Lower lobe of right lung (tissue), 2 donors: ENCODE measurements at regions not wholly inside any gene's neighbourhood (a gene's known extent, or its start where the extent isn't known, plus 50 kb on each side); places are given as distances from the start of the nearest gene placed in this dataset.

Experiments used
- ATAC-seq, 2 donors: fragments of 200-7000 bp; cut with Tn5 transposase; one replicate each; pipeline ENCODE4 v1.9.1; 2020 to 2022; ENCODE audit warnings: mild to moderate bottlenecking in 2 of 2, moderate library complexity in 2 of 2
- DNase-seq: peaks from one replicate; pipeline ENCODE4 v3.0.0-alpha.2; 2020
- H3K27ac ChIP-seq: fragments of 200-600 bp; one replicate; pipeline ENCODE4 v1.8.0; 2022
- H3K27me3 ChIP-seq: fragments of 200-600 bp; one replicate; pipeline ENCODE4 v1.8.0; 2022; ENCODE audit warnings: low read depth
- H3K36me3 ChIP-seq: fragments of 200-600 bp; one replicate; pipeline ENCODE4 v1.8.0; 2022; ENCODE audit warnings: mild to moderate bottlenecking
- H3K4me1 ChIP-seq: fragments of 200-600 bp; one replicate; pipeline ENCODE4 v1.8.0; 2022
- H3K4me3 ChIP-seq: fragments of 200-600 bp; one replicate; pipeline ENCODE4 v1.8.0; 2022; ENCODE audit warnings: mild to moderate bottlenecking
- H3K9me3 ChIP-seq: fragments of 200-600 bp; one replicate; pipeline ENCODE4 v1.8.0; 2022
- intact Hi-C: fragments of 100-400 bp; cut with DNase I; formaldehyde crosslinking; loops from one replicate; pipeline ENCODE4 v1.11.0; 2022
- TF ChIP-seq, protein P1 (sequence below): fragments of 200-600 bp; IDR thresholded peaks from one replicate; pipeline ENCODE4 v1.8.0; 2022; ENCODE audit warnings: antibody characterized with exemption, mild to moderate bottlenecking
- donor health status: DM: no; HTN: yes; CAD: no; lungs with severe emphysema.

DNA sequence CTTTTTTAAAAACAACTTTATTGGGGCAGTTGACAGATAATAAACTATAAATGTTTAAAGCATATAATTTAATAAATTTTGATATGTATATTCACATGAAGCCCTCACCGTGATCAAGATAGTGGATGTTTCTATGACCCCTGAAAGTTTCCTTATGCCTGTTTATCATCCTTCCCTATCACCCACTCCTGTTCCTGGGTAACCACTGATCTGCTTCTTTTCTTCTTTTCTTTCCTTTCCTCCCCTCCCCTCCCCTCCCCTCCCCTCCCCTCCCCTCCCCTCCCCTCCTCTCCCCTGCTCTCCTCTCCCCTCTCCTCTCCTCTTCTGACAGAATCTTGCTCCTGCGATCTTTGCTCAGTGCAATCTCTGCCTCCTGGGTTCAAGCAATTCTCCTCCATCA, 193.7 kb upstream of the CDH13 start:
- ATAC-seq, result no peak
- H3K4me1 ChIP-seq, result no peaks in the 10 kb centered on the region
- H3K36me3 ChIP-seq, result no peaks in the 10 kb centered on the region
- DNase-seq, result no peak
- no peak overlapping the region for H3K4me3 ChIP-seq
- H3K27me3 ChIP-seq, result no peaks in the 10 kb centered on the region
- intact Hi-C loops, result no loop called here
- H3K9me3 ChIP-seq, result no peaks in the 10 kb centered on the region
- H3K27ac ChIP-seq, result no peak overlapping the region
- TF ChIP-seq, protein P1, sequence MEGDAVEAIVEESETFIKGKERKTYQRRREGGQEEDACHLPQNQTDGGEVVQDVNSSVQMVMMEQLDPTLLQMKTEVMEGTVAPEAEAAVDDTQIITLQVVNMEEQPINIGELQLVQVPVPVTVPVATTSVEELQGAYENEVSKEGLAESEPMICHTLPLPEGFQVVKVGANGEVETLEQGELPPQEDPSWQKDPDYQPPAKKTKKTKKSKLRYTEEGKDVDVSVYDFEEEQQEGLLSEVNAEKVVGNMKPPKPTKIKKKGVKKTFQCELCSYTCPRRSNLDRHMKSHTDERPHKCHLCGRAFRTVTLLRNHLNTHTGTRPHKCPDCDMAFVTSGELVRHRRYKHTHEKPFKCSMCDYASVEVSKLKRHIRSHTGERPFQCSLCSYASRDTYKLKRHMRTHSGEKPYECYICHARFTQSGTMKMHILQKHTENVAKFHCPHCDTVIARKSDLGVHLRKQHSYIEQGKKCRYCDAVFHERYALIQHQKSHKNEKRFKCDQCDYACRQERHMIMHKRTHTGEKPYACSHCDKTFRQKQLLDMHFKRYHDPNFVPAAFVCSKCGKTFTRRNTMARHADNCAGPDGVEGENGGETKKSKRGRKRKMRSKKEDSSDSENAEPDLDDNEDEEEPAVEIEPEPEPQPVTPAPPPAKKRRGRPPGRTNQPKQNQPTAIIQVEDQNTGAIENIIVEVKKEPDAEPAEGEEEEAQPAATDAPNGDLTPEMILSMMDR, result no peak

GRCh38 chr16:82432261-82432660, 194.5 kb upstream of the CDH13 start:
- TF ChIP-seq, protein P1, result no peak
- Histone ChIP-seq H3K27me3 (no peaks in the 10 kb centered on the region), H3K4me3 (no peak overlapping the region), H3K4me1 (no peaks in the 10 kb centered on the region), H3K27ac (no peak overlapping the region), H3K36me3 (no peaks in the 10 kb centered on the region), H3K9me3 (no peaks in the 10 kb centered on the region)
- no peak for DNase-seq
- intact Hi-C loops, result no loop called here
- no peak for ATAC-seq

GRCh38 chr16:82425661-82426060, 201.1 kb upstream of the CDH13 start:
- no peaks in the 10 kb centered on the region for H3K9me3 ChIP-seq
- no peaks in the 10 kb centered on the region for H3K27me3 ChIP-seq
- DNase-seq (no peak), ATAC-seq (no peak)
- TF ChIP-seq, protein P1, result no peak
- no peak overlapping the region for H3K4me3 ChIP-seq
- no peaks in the 10 kb centered on the region for H3K4me1 ChIP-seq
- intact Hi-C loops, result no loop called here
- no peaks in the 10 kb centered on the region for H3K36me3 ChIP-seq
- H3K27ac ChIP-seq, result no peak overlapping the region

DNA sequence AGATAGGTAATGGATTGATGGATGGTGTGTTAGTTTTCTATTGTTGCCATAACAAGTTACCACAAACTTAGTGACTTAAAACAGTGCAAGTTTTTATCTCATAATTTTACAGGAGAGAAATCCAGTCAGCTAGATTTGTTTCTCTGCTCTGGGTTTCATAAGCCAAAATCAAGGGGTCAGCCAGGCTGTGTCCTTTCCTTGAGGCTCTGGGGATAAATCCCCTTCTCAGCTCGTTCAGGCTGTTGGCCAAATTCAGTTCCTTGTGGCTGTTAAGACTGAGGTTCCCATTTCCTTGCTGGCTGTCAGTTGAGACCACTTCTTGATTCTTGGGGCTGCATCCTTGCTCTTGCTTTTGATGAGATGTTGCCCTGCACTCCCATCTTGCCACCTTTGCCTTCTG, 204.9 kb upstream of the CDH13 start:
- TF ChIP-seq, protein P1, result no peak
- Histone ChIP-seq H3K27ac (no peak overlapping the region), H3K9me3 (no peaks in the 10 kb centered on the region), H3K4me3 (no peak overlapping the region), H3K36me3 (no peaks in the 10 kb centered on the region), H3K4me1 (no peaks in the 10 kb centered on the region), H3K27me3 (no peaks in the 10 kb centered on the region)
- intact Hi-C loops, result no loop called here
- DNase-seq (no peak), ATAC-seq (no peak)

GRCh38 chr16:82419332-82419731, 207.4 kb upstream of the CDH13 start:
- DNase-seq (no peak), ATAC-seq (no peak)
- H3K4me3 ChIP-seq, result no peak overlapping the region
- H3K36me3 ChIP-seq, result no peaks in the 10 kb centered on the region
- intact Hi-C loops, result no loop called here
- H3K27me3 ChIP-seq, result no peaks in the 10 kb centered on the region
- no peak overlapping the region for H3K27ac ChIP-seq
- no peaks in the 10 kb centered on the region for H3K4me1 ChIP-seq
- no peaks in the 10 kb centered on the region for H3K9me3 ChIP-seq
- TF ChIP-seq, protein P1, result no peak

DNA sequence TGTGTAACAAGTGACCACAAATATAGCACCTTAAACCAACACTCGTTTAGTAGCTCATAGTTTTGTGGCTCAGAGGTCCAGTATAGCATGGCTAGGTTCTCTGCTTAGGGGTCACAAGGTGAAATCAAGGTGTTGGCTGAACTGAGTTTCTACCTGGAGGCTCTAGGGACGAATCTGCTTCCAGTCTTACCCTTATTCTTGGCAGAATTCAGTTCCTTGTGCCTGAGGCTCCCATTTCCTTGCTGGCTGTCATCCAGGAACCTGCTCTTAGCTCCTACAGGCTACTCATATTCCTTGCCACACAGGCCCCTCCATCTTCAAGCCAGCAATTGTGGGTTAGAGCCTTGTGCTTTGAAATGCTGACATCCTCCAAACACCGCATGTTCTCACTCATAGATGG, 212.3 kb upstream of the CDH13 start:
- H3K27ac ChIP-seq, result no peak overlapping the region
- no peaks in the 10 kb centered on the region for H3K9me3 ChIP-seq
- H3K4me1 ChIP-seq, result no peaks in the 10 kb centered on the region
- no peak for DNase-seq
- no peak overlapping the region for H3K4me3 ChIP-seq
- intact Hi-C loops, result no loop called here
- no peaks in the 10 kb centered on the region for H3K36me3 ChIP-seq
- no peaks in the 10 kb centered on the region for H3K27me3 ChIP-seq
- TF ChIP-seq, protein P1, result no peak
- no peak for ATAC-seq
